HPDE6-E6E7 (cell line): ENCODE measurements at regions not wholly inside any gene's neighbourhood (a gene's known extent, or its start where the extent isn't known, plus 50 kb on each side); places are given as distances from the start of the nearest gene placed in this dataset.

Source experiments
- DNase-seq: peaks from one replicate; pipeline ENCODE4 v3.0.0; 2011; ENCODE audit warnings: missing footprints; ENCODE audit errors: extremely low spot score

DNA sequence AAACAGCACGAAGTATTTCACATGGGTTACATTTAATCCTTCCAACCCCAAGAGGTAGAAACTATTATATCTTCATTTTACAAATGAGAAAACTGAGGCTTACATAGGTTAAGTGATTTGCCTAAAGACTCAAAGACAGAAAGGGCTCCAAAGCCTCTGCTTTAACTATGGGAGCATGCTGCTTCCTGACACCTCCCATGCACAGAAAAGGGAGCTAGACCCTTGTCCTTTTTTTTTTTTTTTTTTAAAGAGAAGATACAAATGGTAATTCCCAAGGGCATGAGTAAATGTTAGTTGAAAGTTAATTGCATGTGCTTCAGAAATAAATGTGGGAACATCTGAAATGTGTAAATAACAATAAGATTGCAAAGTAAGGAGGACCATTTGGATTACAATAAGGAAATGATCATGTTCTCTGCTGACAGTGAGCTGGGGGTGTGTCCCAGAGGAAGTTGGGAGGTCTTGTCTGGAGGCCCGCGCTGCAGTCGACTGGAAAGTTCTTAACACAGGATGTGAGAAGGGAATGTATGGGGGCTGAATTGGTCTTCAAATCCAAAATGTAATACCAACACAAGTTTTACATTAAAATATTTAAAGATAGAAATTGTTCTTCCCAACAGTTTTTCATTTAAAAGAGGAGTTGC lies 500.3 kb downstream of the KLF12 start:
- DNase-seq: no peak

DNA sequence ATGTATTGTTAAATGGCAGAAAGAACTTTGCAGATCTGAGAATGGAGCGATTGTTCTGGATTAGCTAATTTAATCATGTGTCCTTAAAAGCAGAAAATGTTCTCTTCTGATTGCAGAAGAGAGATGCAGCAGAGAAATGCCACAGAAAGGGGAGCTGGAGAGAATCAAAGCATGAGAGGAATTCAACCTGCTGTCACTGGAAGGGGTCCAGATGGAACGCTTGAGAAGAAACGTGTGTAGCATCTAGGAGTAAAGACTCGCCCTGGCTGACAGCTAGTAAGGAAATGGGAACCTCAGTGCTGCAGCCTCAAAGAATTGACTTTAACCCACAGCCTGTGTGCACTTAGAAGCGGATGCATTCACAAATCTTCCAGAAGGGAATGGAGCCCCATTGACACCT lies 502.8 kb downstream of the KLF12 start:
- DNase-seq: no peak

DNA sequence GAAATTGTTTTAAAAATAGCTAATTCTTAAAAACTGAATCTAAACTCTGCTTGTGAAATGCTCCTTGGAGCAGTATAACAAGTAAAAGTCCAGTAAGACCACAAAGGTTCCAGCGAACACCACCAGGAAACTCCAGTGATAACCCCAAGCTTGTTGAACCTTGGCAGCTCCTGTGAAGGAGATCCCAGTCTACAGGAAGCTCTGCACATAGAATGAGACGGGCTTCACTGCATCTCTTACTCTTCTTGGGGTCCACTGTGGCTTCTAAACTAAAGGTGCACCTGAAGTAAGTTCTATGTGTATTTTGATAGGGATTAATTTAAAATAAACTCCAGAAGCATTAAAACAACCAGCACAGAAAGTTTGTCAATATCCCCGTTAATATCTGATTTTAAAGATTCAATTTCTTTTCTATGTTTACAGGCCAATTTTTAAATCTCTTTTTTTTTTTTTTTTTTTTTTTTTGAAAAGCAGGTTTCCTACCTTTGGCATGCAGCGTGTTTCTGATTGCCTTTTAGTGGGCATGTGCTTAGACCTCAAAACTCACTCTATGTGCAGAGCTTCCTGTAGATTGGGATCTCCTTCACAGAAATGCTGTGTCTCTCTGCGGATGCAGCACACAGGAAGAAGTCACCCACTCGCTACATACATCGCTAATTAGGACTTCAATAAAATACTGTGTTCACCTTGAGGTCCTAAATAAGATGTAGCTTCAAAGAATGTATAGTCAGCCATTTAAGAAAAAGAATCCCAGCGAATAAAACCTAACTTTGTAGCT lies 508.5 kb downstream of the KLF12 start:
- no peak for DNase-seq

DNA sequence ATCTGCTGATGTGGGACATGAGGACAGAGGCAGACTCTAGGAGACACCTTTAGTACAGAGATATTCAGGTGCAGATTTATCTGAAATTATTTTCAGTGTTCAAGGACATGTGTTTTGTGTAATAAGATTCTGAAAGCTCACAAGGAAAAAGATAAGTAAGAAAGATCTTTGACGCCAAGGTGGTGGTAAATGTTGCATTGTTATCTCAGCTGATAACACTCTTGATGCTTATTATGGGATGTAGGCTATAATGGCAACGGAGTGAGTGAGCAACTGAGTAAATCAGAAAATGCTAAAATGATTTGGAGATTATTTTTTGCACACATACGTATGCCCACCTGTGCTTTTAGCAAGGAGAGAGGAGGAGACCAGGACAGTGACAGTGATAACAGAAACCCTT lies 510.9 kb downstream of the KLF12 start:
- DNase-seq: no peak

DNA sequence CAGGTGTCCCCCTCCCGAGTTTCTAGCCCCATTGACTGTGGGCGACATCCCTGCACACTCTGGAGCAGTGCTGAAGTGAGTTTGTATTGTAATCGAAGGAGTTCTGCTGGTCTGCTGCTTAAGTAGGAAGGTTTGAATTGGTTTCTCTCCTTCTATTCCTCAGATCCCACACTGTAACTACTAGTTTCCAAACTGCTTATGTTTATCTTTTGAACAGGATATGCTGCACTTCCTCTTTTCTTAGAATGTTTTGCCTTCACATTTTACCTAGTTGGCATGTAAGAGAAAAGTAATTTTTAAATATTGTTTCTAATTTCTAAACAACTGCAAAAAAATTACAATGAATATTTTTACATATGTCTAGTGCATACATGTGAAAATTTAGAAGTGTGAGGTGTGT lies 511.8 kb downstream of the KLF12 start:
- no peak for DNase-seq

DNA sequence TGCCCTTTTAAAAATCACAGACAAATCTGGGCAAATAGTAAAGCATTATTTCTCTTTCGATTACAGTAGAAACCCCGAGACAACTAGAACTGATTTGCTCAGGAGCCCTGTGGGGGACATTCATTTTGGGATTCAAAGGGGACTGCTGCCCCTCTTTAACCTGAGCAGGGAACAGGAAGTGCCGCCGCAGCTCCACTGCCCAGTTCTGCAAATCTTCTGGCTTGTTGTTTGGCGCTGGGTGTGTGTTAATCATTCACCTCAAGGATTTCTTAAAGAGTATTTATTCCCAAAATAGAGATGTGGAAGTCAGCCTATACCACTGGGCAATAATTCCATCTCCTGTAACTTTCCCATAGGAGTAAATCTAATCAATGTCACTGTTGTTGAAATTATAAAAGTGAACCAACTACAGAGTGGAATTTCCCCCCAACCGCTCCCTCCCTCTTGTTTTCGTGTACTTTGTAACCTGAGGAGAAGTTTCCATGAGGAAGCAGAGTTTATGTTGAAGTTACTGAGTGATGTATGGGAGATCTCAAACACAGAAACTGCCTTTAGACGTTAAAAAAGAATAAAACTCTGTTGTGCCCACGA lies 515.8 kb downstream of the KLF12 start:
- no peak for DNase-seq

DNA sequence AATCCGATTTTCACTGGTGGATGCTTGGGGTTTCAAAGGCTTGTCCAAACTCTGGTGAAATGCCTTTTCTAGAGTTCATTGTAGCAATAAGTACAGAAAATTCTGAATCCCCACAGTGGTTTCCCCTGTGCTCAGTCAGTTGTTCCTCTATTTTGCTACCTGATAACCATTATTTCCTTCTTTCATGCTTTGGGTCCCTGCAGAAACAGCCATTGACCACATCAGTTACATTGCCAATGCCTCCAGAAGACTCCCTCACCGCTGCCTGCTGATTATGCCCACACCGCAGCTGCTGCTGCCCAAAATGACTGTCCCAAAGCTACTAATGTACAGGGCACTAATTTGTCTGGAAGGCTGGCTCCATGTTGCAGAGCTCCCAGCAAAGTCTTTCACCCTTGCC lies 517.3 kb downstream of the KLF12 start:
- DNase-seq: no peak

DNA sequence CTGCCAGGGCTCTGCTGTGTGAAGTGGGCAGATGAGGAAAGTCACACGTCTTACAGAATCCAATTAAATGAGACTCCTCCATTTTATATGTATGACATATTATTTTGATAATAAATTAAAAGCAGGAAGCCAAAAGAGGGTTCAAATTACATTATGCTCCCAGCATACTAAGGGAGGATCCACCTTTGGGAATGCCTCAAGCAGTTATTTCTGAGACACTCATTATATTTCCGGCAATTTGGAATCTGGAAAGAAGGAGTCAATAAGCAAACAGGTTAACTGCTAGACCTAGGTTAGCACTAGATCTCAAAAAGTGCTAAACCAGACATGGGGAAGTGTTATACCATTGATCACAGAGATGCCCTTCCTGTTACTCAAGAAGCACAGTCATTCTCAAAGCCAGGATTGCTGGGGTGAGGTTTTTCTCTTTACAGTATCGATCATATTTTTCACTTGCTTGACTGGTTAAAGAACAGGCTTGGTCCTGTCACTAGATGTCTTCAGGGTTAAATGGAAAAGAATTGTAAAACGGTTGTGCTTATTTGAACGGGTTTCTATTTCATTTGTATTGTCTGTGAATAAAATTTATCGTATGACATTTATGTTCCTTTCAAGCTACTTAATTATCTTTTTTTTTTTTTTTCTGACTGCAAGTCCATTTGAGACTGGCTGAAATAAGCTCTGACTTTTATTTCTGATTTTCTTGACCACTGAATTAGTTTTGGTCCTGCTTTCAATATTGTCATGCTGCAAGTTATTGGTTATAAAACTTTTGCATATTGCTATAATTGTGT lies 523.2 kb downstream of the KLF12 start:
- DNase-seq: peak; percentile 44

DNA sequence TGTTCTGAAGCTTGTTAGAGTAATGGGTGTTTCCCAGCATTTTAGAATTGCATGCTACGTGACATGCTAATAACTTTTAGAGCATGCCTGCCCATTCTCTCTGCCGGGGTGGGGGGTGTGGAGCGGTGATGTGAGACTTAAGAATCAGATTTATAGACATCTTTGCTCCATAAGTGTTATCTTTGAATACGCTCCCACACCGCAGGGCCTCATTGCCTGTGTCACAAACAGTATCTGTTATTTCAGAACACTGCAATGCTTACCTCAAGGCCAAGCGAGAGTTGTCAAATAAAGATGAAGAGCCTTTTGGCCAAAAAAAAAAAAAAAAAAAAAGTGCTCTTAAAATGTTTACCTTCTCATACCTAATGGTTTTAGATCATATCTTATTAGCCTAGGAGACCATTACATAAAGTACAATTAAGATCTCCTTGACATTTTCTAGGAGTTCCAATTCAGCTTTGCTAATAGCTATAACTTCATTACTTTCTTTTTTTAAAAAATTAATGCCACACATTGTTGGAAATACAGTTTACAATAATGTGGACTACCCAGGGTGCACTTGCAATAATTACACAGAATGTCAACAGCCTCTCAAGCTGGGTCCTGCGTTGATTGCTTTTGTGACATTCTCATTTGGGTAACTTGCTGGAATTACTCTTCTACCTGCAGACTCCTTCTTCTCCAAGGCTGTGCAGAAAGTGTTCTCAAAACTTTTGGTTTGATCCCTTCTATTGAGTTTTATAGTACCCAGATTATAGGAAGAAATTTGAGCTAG lies 525.3 kb downstream of the KLF12 start:
- DNase-seq: no peak

DNA sequence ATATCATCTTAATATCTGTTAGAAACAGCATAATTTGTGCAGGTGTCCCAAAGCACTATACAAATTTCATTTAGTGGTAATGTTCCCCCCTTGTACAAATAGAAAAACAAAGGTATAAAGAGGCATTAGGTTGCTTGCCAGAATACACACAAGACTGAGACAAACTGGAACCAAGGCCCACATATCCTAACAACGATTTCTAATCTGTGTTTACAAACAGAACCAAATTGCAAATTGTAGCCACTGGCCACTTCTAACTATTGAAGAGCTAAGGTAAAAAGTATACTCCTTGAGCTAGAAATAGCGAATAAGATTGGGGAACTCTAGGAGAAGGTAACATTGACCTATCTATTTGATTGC lies 526.1 kb downstream of the KLF12 start:
- DNase-seq: no peak

DNA sequence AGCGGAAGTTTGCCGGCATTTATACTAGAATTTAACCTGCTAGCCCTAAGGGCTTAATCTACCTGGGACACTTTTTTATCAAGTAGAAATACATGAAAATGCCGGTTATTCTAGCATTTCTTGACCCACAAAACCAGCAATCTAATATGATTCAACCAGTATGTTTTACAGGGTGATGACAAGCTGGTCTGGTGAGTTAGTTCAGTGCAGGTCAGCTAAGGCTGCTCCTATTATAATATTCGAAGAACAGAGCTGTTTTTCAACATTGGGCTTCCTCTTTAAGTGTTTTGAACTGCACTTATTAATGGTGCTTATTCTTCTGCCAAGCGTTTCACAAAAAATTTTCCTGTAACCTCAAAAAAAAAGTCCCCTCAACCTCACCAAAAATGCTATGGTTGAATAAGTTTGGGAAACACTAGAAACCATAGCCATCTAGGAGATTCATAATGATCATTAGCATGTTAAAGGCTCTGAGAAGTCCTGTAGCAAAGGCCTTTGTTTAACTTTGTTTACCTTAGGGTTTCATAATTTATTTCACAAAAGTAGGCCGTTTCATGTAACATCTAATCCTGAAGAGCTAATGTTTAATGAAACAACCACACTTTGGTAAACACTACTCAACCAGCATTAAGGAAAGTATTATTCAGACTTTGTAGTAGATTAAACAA lies 526.6 kb downstream of the KLF12 start:
- DNase-seq: no peak

DNA sequence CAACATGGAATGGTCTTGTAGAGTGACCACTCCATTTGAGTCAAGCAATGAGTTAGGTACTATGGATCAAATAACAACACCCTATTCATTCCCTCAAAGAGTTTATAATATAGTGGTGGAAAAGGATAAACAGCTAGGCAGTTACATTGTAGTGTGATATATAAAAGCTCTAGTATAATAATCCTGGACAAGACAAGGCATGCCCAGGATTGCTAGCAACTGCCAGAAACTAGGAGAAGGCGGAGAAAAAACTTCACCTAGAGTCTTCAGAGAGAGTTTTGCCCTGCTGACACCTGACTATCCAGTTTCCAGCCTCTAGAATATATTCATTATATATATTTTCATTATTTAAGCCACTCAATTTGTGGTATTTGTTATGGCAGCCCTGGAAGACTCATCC lies 530.6 kb downstream of the KLF12 start:
- DNase-seq: no peak

DNA sequence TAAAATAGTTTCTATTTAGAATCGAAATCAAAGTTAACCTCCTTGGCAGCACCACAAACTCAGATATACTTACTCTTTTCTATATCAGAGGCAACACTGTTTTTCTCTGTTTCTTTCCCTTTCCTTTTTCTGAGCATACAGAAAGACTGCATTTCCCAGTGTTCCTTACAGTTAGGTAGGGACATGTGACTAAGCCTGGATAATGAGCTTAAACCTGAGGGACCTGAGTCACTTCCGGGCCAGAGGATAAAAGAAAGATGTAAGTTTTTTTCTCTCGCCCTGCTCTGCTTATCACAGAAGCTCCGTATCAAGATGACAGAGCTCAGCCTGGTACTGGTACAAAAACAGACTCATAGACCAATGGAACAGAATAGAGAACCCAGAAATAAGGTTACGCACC lies 531.9 kb downstream of the KLF12 start:
- peak; percentile 55 for DNase-seq

DNA sequence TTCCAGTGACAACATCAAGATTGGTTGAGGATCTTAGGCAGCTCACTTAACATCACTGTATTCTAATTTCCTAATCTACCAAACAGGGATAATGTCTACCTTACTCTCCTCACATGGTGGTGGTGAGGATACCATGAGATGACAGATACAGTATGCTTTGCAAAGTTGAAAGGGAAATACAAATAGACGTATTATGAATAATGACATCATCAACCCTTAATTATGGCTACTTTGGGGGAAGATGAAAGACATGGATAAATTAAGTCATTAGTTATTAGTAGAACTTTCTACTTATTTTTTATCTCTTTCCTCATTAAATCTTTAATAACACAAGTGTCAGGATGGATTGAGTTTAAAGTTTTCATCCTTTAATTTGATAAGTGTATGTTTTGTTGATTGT lies 532.5 kb downstream of the KLF12 start:
- DNase-seq: no peak

DNA sequence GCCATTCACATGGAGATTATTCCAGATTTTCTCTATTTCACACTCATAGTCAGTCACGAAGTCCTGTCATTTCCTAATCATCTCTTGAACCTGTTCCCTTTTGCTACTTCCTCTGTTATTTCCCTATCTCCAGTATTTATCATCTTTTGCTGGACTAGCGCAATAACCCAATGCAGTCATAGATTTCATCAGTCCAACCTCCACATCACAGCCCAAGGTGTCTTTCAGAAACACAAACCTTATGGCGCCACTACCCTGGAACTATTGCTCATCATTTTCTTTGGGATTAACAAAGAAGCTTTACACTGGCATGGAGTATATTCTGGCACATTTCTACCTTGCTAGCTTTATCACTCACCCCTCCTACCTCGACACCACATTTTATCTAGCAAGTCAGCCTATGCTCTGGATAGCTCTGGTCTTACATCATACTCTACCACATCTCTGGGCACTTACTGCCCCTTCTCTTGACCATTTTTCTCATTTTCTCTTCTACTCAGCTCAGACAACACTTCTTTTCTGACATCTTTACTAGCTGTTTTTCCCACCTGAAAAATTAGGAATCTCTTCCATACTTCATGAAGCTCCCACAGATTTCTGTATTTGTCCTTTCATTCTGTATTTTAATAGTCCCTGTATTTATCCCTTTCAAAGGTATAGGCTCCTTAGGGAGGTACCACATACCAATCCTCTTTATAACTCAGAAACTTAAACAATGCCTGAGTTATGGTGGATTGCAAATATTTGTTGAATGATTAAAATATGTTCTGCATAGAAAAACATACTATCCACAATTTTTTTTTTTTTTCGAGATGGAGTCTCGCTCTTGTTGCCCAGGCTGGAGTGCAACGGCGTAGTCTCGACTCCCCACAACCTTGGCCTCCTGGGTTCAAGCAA lies 534.7 kb downstream of the KLF12 start:
- no peak for DNase-seq

DNA sequence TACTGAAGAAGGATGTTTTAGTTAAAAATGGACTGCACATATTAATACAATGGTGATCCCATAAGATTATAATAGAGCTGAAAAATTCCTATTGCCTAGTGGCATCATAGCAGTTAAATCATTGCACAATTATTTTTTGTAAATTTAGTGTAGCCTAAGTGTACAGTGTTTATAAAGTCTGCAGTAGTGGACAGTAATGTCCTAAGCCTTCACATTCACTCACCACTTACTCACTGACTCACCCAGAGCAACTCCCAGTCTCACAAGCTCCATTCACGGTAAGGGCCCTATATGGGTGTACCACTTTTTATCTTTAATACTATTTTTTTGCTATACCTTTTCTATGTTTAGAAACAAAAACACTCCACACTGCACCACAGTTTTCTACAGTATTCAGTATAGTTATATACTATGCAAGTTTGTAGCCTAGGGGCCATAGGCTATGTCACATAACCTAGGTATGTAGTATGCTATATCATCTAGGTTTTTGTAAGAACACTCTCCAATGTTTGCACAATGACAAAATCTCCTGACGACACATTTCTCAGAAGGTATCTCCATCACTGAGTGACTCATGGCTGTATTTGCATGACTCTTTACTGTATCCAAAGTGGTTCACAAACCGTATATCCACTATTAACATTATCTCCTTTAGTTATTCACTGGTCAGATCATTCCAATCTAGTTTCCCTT lies 536.0 kb downstream of the KLF12 start:
- DNase-seq: peak; percentile 20

DNA sequence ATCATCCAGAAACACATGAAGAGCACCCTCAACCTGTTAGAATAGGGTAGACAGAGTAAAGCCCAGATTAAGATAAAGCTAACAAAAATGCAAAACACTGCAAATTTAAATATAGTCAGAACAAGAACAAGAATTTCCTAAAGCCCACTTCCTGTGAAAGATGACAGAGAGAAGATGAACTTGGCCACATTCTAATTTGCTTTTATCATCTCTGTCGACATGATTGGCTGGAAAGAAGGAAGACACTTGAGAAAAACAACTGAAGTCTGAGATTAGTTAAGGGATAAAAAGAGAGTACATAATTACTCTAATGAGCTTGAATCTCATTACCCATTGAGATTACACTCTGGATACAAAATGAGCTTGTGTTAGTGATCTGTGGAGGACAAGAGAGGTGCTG lies 537.6 kb downstream of the KLF5 start:
- DNase-seq: no peak

DNA sequence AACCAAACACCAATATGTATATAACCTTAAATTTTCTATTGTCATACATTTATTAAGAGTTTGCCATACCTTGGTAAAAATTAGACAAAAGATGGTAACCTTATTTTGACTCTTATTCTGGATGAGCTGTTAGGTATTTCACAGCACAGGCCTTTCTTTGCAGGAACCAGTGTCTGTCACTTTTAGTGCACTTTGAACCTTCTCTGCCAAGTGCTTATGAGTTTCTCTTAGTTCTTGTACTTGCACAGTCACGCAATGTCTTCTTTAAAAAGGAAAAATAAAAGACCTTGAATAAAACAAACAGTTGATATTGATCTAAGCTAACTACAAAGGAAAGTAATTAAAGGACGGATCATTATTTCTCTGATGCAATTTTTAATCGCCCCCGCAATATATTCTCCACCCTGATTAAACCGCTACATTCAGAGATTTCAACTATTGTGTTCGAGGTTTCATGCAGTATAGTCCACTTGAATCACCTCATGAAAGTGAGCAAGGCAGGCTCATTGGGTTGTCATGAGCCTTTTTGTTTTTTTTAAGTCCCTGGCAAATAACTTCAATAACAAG lies 534.5 kb downstream of the KLF5 start:
- no peak for DNase-seq

DNA sequence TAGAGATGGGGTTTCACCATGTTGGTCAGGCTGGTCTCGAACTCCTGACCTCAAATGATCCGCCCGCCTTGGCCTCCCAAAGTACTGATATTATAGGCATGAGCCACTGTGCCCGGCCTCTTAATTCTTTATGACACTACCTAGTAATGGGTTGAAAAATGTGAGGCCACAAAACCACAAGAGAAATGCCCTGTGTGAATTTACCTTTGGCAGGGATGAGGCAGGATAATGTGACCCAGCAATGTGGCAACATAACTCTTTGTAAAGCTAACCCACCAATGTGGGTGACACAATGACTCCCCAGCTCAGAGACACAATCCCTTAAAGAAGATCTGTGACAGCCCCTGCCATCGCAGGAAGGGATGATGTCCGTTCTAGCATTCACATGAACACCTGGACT lies 533.1 kb downstream of the KLF5 start:
- no peak for DNase-seq
